ENCODE measurements at regions not wholly inside any gene's neighbourhood (a gene's known extent, or its start where the extent isn't known, plus 50 kb on each side); places are given as distances from the start of the nearest gene placed in this dataset.
"Not testable (repeated sequence)": the region's sequence is repeated elsewhere in the genome, so short reads cannot be mapped to it uniquely, and the experiment has no call there.

DNA sequence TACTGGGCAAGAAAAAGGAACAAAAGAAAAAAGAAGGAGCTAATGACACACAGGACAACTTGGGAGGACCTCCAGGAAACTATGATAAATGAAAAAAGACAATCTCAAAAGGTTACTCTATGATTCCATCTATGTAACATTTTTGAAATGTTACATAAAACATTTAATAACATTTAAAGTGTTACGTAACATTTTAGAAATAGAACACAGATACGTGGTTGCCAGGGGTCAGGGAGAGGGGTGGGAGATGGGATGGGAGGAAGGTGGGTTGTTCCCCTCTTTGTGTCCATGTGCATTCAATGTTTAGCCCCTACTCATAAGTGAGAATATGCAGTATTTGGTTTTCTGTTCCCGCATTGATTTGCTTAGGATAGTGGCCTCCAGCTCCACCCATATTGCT is 116.6 kb downstream of the C16orf95 start:
- no peak for DNase-seq

DNA sequence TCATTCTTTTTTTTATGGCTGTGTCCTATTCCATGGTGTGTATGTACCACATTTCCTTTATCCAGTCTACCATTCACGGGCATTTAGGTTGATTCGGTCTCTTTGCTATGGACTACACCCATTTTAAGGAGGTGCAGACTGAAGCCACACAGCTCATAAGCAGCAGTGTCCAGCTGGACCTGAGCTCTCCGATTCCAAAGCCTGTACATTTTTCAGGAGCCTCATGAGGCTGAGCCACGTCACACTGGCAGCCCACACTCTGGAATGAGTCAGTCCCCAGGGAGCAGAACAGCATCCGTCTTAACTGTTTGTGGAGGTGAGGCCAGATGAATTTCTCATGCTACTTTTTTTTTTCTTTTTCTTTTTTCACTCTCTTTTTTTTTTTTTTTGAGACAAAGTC is 116.1 kb downstream of the C16orf95 start:
- DNase-seq = no peak

DNA sequence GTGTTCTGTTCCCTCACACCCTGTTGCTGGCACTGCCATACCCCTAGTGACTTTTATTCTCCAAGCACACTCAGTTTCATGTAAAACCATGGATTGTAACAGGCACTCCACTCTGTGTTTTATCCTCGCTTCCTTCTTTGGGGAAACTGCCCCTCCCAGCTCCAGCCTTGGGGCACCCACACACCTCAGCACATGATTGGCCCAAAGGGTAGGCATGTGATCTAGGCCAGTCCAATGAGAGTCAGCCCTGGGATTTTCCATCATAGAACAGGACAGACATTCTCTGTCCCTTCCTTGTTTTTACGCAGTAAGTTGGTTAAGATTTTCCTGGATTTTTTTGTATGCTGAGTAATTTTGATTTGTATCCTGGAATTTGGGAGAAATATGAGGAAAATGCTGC is 115.4 kb downstream of the C16orf95 start:
- DNase-seq = no peak

DNA sequence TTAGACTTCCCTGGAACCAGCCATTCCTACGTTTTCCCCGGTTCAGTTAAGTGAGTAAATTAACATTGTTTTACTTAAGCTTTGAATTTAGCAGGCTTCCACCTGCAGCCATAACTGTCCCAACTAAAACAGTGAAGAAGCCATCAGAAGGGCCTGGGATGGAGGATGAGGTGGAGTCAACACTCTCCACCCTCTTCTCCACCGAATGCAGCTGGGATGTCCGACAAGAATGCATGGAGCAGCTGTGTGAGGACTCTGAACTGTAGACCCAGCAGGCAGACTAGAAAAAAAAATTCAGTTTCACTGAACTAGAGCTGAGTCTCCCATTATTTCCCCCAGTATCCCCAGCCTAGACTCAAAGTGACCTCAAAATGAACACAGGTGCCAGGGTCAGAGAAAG is 114.8 kb downstream of the C16orf95 start:
- DNase-seq = no peak

DNA sequence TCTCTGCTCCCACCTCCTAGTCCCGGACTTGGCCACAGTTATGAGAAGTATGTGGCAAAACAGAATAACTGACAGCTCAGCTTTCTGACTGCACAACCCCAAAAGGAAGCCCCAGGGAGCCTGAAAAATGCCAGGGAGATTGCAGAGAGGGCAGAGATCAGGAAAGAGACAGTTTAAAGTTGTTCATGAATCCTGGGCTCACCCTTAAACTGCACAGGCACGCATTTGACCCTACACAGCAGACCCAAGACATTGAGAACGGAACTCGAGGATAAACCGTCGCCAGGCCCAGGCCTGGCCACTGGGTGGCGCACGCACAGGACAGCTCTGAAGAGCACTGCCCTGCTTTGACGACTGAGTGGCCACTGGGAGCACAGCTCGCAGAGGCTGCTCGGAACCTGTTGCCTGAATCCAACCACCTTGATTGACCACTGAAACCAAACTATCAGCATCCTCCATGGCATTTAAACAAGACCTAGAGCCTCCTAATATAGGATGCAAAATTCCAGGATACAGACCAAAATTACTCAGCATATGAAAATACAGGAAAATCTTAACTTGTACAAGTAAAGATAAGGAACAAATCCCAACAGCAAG is 114.0 kb downstream of the C16orf95 start:
- DNase-seq = peak; percentile 61

DNA sequence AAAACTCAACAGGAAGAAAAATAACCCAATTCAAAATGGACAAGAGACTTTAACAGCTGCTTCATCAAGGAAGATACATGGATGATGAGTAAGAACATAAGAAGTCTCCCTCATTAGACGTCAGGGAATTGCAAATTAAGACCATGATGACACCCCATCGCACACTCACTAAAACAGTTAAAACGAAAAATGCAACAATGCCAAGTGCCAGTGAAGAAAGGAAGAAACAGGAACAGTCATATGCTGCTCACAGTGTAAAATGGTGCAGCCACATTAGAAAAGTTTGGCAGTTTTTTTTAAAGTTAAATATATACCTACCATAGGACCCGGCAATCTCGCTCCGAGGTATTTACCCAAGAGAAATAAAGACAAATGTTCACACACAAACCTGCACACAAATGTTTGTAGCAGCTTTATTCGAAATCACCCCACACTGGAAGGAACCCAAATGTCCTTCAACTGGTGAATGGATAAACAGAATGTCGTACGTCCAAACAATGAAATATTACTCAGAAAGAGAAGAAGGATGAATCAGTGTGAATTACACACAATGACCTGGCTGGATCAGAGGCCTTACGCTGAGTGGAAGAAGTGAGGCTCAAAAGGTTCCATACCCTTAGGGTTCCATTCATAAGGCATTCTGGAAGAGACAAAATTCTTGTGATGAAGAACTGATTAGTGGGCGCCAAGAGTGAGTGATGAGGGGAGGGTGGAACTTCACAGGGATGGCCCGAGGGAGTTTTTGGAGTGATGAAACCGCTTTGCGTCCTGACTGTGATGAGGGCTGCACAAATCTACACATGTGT is 110.3 kb downstream of the C16orf95 start:
- no peak for DNase-seq

DNA sequence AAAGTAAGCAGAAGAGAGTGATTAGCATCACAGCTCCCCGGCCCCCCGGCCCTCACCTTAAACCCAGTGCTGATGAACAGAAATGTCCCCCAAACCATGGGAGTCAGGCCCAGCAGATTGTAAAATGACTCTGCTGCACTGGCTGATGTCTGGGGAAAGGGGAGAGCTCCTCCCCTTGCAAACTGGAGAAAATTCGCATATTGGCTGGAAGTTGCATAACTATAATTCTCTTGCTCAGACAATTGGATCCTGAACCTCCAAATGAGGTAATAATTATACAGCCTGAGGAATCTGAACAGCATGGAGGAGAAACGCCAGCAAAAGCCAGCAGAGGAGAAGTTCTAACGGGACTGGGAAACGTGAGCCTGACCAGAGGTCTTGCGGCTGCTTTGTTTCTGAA is 109.7 kb downstream of the C16orf95 start:
- no peak for DNase-seq

DNA sequence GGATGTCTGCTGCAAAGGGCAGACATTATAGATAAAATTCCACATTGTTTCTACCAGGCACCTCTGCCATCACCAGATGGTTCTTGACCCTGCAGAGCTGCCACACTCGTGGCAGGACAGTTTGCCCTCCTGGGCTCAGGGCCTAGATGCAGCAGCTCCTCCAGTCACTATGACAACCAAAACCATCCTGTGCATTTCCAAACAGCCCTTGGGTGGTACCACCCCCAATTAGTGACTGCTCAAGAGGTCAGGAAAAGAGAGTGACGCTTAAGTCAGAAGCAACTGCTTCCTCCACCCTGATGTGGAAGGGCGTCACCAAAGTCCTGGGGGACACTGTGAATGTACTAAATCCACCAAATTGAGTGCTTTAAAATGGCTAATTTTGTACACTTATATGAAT is 109.2 kb downstream of the C16orf95 start:
- no peak for DNase-seq

DNA sequence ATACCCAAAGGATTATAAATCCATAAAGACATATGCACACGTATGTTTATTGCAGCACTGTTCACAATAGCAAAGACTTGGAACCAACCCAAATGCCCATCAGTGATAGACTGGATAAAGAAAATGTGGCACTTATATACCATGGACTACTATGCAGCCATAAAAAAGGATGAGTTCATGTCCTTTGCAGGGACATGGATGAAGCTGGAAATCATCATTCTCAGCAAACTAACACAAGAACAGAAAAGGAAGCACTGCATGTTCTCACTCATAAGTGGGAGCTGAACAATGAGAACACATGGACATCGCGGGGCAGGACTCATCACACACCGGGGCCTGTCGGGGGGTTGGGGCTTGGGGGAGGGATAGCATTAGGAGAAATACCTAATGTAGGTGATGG is 108.2 kb downstream of the C16orf95 start:
- not testable (repeated sequence) for DNase-seq

DNA sequence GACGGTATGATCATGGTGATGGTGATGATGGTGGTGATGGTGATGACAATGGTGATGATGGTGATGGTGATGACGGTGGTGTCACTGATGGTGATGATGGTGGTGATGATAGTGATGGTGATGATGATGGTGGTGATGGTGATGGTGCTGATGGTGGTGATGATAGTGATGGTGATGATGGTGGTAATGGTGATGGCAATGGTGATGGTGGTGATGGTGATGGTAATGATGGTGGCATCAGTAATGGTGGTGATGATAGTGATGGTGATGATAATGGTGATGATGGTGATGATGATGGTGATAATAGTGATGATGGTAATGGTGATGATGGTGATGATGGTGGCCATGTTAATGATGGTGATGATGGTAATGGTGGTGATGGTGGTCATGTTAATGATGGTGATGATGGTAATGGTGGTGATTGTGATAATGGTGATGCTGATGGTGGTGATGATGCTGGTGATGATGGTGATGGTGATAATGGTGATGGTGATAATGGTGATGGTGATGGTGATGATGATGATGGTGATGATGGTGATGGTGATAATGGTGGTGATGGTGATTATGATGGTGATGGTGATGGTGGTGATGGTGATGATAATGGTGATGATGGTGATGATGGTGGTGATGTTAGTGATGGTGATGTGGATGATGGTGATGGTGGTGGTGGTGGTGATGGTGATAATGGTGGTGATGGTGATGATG is 107.2 kb downstream of the C16orf95 start:
- no peak for DNase-seq

DNA sequence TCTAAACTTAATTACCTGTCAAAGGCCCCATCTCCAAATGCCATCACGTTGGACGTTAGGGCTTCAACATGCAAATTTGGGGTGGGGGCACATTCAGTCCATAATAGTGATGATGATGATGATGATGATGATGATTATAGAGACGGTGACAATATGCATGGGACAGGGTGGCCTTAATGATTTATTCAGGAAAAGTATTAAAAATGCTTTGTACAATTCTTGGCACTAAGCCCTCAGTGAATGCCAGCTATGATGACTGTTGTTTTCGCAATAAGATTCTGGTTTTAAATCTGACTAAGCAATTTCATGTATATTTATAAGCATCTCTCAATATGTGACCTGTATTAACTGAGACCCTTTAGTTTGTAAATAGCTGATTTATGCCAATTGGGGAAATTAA is 106.3 kb downstream of the C16orf95 start:
- no peak for DNase-seq

DNA sequence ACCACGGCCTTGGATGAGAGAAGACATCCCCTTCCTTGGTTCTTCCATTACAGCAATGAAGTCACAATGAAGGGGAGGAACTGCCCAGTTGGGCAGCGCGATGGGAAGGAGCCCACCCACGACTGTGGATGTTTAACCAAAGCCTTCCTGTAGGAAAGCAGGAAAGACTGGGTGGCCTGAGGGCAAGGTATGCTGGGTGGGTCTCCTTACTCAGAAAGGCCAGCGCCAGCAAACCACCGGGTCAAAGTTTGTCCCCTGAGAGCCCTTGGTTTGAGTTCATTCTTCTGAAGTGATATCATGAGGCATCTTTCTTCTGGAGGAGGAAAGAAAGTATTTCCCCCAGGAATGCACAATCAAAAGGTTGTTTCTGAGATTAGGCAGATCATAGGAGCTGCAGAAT is 105.2 kb downstream of the C16orf95 start:
- DNase-seq = no peak

DNA sequence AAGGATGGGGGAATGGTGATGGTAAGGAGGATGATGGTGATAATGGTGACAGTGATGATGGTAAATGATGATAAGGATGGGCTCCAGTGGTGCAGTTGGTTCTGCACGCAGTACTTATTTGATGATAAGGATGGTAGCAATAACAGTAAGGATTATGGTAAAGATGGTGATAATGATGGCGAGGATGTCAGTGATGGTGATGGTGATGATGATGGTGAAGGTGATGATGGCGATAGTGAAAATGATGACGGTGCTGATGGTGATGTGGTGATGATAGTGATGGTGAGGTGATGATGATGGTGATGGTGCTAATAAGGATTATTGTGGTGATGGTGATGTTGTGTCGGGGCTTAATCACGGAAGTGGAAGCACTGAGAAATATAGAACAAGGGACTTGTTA is 103.7 kb downstream of the C16orf95 start:
- DNase-seq = no peak

DNA sequence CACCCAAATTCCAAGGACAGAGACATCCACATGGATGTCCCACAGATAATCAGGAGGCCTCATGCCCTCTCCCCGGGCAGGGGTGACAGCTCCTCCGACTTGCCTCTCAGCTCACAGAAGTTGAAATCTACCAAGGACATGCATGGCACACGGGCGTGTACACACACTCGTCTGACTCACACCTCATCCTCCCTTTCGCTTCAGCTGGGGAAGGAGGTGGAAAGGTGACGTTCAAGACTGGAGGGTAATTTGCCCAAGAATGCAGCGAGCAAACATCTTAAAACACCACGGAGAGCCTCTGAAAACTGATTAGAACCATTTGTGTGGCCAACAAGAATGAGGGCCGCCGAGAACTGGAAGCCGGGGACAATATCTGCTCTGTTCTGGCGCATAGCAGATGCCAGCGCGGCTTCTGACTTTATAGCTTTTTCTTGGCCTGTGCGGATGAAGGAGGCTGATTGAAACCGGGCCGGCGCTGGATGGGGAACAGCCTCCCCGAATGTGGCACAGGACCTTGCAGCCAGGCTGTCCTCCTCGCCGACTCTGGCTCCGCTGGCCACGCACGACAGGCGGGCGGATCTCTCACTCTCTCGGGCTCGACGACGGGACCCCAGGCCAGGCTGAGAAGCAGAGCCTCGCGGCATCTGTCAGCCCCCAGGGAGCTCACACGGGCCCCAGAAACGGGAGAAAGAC is 100.9 kb downstream of the C16orf95 start:
- DNase-seq = no peak

DNA sequence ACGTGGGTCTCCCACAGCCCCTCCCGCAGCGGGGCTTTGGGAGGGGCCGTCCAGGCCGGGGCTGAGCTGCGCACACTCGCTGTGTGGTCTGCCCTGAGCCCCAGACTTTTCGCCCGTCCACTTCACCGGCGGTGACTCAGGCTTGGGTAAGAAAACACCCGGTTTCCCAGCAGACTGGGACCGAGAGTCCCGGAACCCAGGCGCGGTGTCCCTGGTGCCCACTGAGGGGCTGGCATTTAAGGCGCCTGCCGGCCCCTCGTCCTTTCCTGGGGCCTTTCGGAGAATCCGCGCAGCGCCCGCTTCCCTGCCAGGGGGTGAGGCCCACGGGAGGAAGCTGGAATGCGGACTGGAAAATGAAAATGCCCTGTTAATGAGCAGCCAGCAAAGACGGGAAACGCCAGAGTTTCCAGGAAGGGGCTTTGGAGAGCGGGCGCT is 100.3 kb downstream of the C16orf95 start:
- no peak for DNase-seq

DNA sequence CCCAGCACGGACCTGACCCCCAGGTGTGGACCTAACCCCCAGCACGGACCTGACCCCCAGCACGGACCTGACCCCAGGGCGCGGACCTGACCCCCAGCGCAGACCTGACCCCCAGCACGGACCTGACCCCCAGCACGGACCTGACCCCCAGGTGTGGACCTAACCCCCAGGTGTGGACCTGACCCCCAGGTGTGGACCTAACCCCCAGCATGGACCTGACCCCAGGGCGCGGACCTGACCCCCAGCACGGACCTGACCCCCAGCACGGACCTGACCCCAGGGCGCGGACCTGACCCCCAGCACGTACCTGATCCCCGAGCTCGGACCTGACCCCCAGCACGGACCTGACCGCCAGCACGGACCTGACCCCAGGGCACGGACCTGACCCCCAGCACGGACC is 99.4 kb downstream of the C16orf95 start:
- not testable (repeated sequence) for DNase-seq

DNA sequence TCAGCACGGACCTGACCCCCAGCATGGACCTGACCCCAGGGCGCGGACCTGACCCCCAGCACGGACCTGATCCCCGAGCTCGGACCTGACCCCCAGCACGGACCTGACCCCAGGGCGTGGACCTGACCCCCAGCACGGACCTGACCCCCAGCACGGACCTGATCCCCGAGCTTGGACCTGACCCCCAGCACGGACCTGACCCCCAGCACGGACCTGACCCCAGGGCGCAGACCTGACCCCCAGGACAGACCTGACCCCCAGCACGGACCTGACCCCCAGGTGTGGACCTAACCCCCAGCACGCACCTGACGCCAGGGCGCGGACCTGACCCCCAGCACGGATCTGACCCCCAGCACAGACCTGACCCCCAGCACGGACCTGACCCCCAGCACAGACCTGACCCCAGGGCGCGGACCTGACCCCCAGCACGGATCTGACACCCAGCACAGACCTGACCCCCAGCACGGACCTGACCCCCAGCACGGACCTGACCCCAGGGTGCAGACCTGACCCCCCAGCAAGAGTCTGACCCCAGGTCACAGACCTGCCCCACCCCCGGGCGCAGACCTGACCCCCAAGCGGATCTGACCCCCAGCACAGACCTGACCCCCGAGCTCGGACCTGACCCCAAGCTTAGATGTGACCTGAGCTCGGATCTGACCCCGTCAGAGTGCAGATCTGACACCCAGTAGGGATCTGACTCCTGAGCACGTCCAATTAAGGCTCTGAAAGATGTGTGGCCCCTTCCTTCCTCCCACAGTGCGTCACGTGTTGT is 98.7 kb downstream of the C16orf95 start:
- no peak for DNase-seq

DNA sequence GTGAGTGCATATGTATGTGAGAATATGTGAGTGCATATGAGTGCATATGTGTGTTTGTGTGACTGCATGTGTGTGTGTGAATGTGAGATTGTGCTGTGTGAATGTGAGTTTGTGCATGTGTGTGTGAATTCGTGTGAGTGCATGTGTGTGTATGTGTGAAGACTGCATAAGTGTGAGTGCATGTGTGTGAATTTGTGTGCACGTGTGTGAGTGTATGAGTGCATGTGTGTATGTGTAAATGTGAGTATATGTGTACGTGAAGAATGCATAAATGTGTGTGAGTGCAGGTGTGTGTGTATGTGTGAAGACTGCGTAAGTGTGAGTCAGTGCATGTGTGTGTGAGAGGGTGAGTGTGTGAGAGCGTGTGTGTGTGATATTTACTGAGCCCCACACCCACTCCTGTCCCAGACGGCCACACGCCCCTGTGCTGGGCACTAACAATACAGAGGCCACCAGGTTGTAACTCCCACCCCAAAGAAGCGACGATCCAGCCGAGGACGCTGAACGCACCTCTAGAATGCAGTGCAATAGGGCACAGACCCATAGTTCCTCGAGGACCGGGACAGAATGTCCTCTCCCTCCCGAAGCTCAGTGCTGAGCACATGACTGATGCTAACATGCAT is 97.8 kb downstream of the C16orf95 start:
- no peak for DNase-seq

DNA sequence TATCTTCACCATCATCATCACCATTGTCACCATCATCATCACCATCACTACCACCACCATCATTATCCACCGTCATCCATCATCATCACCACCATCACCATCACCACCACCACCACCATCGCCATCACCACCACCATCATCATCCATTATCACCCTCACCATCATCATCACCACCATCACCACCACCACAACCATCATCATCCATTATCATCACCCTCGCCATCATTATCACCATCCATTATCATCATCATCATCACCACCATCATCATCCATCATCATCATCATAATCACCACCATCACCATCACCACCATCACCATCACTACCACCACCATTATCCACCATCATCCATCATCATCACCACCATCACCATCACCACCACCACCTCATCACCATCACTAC is 95.6 kb downstream of the C16orf95 start:
- DNase-seq = no peak

DNA sequence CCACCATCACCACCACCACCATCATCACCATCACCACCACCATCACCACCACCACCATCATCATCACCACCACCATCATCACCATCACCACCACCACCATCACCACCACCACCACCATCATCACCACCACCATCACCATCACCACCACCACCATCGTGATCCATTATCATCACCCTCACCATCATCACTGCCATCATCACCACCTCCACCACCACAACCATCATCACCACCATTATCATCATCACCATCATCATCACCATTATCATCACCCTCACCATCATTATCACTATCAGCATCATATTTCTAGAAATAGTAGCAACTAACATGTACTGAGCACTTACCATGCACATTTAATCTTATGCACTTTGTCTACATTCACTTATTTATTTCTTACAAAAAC is 94.9 kb downstream of the C16orf95 start:
- DNase-seq = no peak

DNA sequence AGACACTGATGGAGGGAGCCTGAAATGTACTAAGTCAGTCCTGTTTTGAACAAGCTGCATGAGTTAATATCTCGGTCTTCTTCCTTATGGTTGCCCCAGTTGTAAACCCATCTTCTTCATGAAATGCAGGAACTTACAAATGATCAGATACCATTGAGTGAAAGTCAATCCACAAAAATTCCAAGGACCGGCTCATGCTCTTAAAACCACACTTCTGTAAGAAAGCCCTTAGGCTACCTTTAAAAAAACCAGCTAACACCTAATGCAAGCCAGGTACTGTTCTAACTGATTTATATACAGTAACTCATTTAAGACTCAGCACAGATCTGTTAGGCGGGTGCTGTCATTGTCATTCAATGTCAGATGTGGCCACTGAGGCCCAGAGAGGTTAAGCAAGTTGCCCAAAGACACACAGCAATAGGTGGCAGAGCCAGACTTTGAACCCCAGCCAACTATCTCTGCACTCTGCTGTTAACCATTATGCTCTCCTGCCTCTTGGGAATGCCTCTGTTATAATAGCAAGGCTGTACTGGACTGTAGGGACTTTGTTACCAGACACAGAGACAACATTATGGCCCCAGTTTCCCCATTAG is 93.4 kb downstream of the C16orf95 start:
- DNase-seq = no peak

Data from renal pelvis (tissue), 1 donor.